NCI-H2171 treated with DMSO at 0.1 percent for 48 hours (cell line): ENCODE measurements at regions not wholly inside any gene's neighbourhood (a gene's known extent, or its start where the extent isn't known, plus 50 kb on each side); places are given as distances from the start of the nearest gene placed in this dataset.
A peak's percentile ranks its signal among the peaks of the same experiment; 100 is the strongest.
"Not testable (repeated sequence)": the region's sequence is repeated elsewhere in the genome, so short reads cannot be mapped to it uniquely, and the experiment has no call there.

Experiments
- DNase-seq: peaks from one replicate; lab custom pipeline; 2025; lab: John Stamatoyannopoulos, UW

DNA sequence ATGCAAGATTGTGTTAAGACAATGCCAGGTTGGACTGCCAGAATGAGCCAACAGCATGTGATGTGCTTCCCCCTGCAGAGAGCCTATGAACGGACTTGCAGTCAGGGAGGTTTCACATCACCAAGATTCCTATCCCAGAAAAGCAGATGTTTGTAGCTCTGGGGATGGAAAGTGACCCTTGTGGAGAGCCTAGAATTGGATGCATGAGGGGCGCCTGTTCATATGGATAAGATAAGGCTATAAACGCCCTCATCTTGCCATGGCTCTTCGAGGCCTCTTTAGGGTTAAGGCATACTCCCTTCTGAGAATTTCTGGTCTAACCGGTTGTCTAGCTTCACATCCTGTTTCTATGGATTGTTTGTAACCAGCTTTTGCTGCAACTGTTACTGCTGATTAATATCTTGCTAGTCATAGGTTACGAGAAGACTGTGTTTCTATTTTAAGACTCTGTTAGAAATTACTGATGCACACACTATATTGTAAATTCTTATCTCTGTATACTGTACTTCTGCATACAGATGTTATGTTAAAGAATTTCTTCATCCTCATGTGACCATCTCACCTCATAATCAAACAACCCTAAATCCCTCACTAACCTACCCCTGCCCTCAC is 295.8 kb downstream of the PTGER3 start:
- not testable (repeated sequence) for DNase-seq

DNA sequence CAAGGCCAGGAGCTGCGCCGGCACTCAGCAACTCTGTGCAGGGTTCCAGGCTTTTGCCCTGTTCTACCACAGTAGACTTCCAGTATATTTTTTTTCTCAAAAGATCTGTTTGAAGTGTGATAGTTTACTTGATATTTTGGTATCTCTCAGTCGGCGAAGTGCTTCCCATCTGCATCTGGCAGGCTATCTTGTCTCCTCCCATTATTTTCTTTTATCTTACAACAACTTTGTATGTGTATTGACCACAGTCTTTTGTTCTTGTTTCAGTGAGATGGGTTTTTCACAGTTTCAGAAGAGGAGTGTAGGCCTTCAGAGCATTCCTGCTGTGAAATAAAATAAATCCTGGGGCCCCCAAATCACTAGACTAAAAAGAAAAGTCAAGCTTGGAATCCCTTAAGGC is 292.9 kb downstream of the PTGER3 start:
- DNase-seq, result no peak

DNA sequence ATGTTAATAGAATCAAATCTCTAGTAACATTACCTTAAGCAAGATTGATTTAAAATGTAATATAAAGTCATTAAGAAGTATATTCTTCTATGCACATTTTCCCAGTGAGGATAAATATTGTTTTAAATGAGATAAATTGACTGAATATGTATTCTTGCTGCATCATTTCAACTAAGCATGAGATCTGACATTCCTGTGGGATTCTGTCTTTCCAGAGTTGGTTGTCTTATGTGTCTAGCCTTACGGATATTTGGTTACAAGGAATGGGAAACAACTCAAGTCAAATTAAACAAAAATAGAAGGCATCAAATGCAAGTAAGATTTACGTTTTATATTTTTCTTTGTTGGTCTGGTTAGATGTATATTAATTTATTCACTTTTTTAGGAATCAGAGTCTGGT is 287.5 kb downstream of the PTGER3 start:
- DNase-seq, result no peak

DNA sequence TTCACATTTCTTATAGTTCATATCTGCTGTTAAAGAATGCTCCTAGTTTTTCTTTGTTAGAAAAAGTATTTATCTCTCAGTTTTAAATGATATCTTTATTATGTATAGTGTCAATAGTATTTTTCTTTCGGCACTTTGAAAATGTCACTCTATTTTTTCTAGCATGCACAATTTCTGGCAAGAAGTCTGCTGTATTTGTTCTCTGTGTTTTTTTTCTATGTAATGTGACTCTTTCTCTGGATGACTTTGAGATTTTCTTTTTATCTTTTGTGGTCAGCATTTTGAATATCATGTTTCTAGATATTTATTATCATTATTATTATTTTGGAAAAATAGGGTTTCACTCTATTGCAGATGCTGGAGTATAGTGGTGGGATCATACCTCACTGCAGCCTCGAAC is 285.2 kb downstream of the PTGER3 start:
- DNase-seq, result no peak

DNA sequence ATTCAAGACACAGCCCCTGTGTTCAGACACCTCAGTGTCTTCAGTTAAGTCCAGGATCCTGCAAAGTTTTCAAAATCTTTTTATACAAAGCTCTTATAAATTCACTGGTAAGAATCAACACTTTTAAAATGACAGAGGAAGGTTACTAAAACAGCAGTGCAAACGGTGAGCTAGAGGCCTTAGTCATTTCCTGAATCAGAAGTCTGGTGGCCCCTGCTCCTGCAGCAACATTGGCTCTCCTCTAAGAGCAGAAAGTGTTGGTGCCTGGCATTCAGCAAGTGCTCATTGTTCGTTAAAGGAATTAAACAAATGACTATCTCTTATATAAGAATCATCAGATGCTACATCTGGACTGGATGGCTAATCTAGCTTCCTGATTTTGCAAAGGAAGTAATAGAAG is 282.9 kb downstream of the PTGER3 start:
- DNase-seq, result no peak

DNA sequence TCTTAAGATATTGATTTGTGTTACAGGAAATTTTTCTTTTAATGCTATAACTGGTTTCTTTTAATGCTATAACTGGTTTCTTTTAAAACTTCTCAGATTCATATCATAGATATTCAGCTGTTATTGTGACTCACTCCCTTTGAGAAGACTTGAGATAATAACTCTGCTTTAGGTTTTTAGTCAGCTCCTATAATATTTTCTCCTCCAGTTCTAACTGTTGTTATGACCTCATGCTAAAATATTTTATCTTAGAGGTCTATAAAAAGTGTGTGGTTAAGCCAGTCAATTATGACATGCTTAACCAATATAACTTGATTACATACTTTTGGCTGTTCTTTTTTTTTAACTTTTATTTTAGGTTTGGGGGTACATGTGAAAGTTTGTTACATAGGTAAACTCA is 280.2 kb downstream of the PTGER3 start:
- no peak for DNase-seq

DNA sequence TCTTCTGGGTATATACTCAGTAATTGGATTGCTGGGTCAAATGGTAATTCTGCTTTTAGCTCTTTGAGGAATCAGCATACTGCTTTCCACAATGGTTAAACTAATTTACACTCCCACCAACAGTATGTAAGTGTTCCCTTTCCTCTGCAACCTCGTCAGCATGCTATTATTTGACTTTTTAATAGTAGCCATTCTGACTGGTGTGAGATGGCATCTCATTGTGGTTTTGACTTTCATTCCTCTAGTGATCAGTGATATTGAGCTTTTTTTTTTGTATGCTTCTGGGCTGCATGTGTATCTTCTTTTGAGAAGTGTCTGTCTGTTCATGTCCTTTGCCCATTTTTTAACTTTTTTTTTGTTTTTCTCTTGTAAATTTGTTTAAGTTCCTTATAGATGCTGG is 279.4 kb downstream of the PTGER3 start:
- DNase-seq, result no peak

DNA sequence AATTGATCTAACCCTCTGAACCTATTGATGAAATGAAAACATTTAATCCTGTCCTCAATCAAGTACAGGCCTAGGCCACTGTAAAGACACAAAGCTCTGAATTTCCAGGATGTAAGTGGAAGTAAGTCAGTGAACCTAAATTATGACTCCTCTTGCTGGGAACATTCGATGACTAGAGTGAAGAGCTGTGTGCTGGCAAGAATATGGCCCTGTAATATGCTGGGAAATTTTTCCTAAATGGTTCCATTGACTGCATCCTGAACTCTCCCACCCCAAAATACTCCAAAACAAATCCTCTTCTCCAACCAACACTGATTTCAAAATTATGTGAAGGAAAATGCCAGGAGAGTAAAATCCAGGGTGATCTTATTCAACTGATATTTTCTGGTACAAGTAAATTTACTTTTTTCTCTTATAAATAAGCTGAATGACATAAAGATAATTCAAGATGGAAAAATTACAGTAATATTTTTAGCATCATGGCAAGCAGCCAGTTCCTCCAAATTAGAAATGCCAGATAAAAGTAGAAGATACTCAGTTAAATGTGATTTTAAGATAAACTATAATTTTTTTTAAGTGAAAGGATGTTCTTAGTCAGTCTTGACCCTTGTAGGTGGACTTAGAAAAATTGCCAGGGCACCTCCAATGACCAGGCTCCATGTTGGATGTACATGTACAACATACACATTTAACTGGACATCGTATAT is 269.4 kb downstream of the PTGER3 start:
- DNase-seq, result no peak

DNA sequence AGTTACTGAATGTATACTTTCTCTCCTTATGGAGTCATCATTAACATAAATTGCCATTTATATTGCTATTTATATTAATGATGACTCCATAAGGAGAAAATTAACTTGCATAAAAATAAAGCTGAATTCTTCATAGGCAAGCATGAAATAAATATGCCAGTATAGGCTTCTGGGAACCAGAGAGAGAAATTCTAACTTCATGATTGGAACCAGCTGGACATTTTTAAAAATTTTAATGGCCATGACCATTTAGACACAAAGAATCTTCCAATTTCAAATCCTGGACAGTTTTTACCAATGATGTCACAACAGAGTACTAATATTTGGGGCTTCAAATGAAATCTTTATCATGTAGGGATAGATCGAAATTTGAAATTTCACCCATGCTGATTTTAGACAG is 268.7 kb downstream of the PTGER3 start:
- no peak for DNase-seq

DNA sequence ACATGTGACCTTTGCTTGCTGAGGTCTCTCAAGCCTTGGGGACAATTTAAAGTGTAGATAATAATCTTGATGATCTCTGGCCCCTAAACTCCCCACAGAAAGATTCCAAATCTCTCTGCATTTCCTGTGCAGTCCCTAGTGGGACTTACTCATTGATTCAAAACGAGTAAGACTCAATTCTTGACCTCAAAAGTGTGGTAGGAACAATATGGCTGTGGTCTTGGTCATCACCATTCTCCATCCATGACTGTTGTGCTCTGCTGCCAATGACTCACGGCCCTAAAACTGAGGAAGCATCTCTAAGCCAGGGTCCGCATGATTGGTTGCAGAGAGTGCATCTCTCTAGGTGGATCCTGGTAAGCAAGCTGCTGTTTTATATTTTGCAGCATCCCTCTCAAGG is 268.0 kb downstream of the PTGER3 start:
- no peak for DNase-seq

DNA sequence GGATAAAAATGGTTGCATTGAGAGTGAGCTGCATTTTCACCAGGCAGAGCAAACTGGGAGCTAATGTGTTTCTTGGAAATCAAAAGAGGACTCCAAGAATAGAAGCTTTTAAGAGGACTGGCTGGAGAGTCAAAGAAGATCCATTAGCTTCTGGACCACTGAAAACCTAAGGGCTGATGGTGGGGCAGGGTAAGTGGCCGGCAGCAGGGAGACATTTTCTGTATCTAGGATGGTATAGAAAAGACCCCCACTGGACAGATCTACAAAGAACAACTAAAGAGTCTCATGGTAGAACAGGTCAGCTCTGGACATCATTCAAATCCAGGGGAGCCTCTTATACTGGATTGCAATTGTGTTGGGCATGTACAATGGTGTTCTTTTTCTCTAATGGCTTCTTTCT is 262.3 kb downstream of the PTGER3 start:
- no peak for DNase-seq

DNA sequence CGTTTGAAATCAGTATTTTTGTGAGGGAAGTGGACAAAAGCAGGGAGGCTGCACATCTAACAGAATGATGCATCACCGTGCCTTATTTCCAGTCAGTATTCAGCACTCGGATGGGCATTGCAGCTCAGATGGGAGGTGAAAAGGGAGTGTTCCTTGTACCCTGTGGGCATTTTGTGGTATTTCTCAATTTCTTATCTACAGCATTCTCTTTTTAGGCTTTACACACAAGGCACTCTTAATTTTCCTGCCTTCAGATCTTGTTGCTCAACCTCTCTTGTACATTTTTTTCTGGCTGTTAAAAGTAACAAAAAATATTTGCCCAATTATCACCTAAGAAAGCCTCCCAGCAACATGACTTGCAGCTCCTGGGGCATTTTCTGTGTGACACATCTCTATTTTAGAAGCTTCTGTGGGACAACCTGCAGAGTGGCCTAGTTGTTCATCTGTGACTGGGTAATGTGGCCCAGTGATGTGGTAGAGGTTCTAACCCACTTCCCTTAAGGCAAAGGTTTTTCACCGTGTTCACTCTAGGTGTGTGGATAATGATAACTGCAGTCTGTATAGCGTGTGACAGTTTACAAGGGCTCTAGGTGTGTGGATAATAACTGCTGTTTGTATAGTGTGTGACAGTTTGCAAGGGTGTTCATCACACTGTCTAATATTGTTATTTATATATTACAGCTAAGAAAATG is 257.2 kb downstream of the PTGER3 start:
- DNase-seq, result no peak

DNA sequence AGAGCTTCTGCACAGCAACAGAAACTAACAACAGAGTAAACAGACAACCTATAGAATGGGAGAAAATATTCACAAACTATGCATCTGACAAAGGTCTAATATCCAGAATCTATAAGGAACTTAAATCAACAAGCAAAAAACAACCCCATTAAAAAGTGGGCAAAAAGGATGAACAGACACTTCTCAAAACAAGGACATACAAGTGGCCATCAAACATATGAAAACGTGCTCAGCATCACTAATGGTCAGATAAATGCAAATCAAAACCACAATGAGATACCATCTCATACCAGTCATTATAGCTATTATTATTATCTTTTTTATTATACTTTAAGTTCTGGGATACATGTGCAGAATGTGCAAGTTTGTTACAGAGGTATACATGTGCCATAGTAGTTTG is 252.6 kb downstream of the PTGER3 start:
- not testable (repeated sequence) for DNase-seq

DNA sequence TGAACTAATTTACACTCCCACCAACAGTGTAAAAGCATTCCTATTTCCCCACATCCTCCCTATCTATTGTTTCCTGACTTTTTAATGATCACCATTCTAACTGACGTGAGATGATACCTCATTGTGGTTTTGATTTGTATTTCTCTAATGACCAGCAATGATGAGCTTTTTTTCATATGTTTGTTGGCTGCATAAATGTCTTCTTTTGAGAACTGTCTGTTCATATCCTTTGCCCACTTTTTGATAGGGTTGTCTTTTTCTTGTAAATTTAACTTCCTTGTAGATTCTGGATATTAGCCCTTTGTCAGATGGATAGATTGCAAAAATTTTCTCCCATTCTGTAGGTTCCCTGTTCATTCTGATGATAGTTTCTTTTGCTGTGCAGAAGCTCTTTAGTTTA is 251.3 kb downstream of the PTGER3 start:
- not testable (repeated sequence) for DNase-seq

DNA sequence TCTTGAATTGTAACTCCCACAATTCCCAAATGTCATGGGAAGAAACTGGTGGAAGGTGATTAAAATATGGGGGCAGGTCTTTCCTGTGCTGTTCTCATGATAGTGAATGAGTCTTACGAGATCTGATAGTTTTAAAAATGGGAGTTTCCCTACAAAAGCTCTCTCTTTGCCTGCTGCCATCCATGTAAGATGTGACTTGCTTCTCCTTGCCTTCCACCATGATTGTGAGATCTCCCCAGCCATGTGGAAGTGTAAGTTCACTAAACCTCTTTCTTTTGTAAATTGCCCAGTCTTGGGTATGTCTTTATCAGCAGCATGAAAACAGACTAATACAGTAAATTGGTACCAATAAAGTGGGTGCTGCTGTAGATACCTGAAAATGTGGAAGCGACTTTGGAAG is 245.0 kb downstream of the PTGER3 start:
- DNase-seq, result not testable (repeated sequence)

DNA sequence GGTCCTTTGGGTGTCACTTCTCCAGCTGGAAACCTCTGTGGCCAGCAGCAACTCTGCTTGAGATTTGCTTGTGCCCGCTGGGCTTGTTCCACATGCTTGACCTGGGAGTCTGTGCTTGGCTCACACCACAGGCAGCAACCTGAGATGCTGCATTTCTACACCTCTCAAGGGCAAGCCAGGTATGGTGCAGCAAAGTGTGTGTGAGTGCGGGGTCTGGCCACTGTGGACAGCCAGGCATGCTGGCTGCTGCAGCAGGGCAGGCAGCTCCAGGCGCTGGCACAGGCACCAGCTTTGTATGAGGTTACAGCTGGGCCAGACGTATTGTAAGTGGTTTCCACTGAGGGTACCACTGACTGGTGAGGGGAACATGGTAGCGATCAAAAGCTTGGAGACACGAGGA is 242.0 kb downstream of the PTGER3 start:
- no peak for DNase-seq

DNA sequence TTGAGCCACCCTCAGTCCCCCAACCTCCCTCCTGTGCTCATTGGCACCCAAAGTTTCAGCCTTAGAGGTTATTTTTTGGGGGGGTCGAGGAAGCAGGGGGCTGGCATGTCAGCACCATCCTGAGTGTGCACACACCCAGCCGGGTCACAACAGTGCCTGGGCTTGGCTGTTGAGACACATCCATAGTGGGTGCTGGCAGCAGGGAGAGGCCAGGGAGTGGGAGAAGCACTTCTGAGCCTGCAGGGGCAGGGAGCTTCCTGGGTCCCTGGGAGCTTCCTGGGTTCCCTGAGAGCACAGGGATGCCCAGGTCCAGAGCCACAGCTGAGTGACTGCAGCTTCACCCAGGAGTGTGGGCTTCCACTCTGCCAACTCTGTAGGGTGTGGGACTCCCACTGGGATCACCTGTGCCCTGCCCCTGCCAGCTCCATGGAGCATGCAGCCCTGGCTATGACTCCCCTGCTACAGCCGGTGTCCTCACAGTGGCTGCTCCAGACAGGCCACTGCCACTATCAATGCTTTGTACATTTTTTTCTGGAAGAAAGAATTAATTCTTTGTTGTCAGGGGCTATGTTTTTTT is 240.4 kb downstream of the PTGER3 start:
- no peak for DNase-seq

DNA sequence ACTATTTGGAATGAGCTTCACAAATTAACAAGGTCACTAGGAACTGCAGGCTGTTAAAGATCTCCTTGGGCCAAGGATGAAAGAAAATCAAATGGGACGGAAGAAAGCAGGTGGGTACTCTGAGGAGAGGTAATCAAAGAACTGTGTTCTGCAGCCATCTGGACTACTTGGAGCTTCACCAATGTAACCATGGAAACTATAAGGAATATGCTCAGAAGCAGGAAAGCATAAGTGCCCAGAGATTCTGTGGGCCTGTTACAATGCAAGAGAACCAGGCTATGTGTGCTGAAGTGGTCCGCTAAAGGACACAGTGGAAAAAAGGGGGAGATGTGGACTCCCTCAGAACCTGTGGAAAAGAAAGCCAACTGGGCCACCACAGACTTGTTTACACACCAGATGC is 238.5 kb downstream of the PTGER3 start:
- DNase-seq, result peak; percentile 94

DNA sequence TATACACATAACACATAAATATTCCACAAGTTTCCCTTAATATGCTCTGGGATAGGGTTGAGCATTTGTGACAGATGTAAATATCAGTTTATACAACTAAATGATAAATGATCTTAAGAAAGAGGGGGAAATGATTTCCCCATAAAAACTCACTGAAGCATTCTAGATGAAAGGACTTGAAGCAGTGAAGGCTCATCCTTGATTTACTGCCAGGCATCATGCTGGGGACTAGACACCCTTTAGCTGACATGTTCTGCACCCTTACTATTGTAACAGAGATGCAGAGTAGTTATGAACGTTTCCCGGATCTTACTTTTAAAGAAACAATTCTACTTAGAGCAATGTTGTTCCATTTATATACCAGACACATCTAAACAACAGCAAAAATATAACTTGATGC is 235.8 kb downstream of the PTGER3 start:
- no peak for DNase-seq

DNA sequence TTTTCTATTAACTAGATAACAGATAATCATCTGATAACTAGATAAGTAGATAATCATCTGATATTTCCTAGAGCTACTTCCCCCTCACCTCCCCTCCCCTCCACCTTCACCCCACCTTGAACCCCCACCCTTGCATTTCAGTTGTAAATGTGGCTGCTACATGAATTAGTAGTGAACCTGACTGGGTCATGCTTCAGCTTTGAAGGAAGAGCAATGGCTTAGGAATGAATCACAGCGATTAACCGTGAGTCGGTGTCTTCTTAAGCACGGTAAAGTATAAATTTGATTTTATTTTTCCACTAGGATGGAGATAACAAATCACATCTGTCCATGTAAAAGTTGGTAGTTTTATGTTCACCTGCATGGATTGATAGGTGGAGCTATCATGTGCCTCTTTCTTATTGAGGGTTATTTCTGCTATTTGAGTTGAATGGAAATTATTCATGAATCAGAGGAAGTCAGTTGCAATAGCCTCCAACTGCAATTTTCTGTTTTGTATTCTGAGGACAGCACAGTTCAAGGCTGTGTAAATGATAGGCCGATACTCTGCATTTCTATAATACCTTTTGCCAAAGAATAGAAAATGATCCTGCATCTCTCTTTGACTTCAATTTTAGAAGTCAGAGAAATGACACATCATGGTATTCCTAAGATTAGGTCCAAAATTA is 235.0 kb downstream of the PTGER3 start:
- DNase-seq, result peak; percentile 4

DNA sequence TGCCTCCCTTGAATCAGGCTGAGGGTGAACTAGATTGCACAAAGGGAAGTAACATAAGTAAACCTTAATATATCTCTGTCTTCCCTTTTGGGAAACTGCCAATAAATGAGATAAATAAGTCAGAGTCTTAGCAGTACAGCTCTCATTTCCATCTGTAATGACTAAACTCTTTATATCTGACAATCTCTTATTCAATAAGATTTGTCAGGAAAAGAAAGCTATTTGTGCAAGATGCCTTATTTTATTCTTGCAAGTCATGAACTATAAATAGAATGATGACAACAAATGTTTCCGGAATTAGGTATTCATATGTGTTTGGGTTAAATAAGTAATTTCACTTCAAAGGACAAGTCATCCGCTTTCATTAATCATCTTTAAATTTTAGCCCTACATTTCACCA is 229.2 kb downstream of the PTGER3 start:
- DNase-seq, result no peak

DNA sequence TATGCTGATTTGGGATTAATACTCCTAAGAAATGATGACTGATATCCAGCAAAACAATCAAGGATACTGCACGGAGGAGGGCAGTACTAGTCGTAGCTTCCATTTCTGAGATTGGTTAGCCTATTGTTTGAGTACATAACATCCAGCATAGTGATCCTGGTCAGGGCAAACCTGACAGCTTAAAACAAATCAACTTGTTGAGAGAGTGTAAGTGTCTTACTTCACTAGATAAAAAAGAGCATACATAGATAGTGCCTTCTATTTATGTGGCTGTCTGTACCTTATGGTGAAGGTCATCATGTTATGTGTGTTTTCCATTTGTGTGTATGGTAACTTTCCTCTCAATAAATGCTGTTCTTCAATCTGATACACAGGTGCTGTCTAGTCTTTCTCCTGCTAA is 228.4 kb downstream of the PTGER3 start:
- no peak for DNase-seq

DNA sequence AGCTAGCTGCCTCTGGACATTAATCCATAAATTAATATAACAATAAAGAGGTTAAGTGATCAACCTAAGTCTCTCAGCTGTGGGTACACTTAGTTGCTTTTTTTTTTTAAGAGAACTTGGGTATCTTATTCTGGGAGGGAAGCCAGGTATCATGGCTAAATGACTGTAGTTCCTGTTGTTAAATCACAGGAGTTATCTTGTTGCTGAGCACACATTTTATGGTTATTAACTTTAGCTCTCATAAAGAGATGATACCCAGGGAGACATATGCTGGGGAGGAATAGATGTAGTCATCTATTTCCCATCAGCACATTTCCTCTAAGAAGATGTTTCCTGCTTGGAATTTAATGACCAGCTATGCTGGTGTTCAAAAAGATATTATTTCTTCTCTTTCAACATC is 227.8 kb downstream of the PTGER3 start:
- peak; percentile 22 for DNase-seq
